Globus pallidus (tissue), 1 donor: ENCODE measurements at regions not wholly inside any gene's neighbourhood (a gene's known extent, or its start where the extent isn't known, plus 50 kb on each side); places are given as distances from the start of the nearest gene placed in this dataset.

Source experiments
- DNase-seq: peaks from one replicate; pipeline ENCODE4 v3.0.0-alpha.2; 2015; ENCODE audit warnings: low spot score

- DNase-seq, result no peak
These were observed 177.6 kb upstream of the HDAC9 start for GRCh38 chr7:18317941-18318340.

GRCh38 chr7:18320422-18320821 is 175.1 kb upstream of the HDAC9 start:
- DNase-seq, result no peak

GRCh38 chr7:18320971-18321567 is 174.5 kb upstream of the HDAC9 start:
- no peak for DNase-seq

- DNase-seq, result no peak
These were observed 165.0 kb upstream of the HDAC9 start for GRCh38 chr7:18330548-18330947.

DNA sequence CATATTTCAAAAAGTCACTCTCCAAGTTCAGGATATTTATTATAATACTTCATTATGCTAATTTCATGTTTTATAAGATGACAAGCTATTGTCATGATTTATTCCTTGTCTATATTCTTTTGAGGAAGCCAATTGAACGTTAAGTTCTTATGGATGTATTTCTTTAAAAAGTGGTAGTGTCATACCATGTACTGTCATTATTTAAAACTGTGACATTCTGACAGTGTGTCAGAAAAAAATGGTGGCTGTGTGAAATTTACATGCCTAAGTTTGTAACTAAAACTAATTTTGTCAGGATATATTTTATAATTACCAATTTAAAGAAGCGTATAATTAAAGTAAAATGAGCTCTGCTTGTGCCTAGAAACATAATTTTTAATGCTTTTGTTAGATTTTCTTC is 158.9 kb upstream of the HDAC9 start:
- no peak for DNase-seq

DNA sequence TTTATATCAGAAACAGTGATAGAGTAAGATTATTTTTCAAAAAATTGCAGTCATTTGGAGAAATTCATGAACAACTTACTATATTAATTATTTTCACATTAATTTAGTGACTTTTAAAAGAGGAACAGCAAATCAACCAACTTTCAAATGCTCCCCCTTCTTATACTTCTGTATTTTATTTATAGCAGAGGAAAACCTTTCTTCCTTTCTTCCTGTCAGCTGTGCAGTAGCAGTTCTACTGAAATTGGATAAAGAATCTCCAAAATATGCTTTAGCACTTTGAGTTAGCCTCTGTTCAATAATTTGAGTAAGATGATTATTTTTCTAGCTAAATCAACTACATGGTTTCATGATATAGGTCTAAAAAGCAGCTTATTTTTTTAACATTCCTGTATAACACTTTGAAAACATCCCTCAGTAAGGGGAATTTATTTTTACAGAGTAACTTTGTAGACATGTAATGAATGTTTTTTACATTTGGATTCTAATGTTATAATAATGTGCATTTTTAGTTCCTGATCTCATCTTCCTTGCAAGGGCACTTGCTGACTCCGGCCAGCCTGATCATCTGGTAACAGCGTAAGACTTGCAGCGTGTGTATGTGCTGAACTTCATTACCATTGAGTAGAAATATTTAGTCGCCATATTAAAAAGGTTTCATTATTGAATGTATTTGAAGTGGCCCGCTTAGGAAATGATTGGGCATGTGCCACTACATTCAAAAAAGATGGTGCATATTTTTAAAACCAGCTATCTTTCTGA is 158.3 kb upstream of the HDAC9 start:
- no peak for DNase-seq

DNA sequence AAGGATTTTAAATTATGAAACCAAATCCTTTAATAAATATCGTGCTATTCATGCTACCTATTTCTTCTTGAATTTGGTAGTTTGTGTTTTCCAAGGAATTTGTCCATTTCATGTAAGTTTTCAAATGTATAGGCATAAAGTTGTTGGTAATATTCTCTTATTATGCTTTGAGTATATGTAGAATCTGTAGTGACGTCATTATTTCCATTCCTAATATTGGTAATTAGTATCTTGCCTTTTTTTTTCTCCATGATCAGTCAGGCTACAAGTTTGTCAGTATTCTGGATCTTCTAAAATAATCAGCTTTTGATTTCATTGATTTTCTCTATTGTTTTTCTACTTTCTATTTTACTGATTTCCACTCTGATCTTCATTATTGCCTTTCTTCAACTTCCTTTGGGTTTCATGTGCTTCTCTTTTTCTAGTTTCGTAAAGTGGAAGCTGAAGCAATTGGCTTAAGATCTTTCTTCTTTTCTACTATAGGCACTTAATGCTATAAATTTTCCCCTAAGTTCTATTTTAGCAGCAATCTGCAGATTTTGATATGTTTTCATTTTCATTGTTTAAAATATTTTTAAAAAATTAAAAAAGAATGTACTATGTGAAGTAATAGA is 156.5 kb upstream of the HDAC9 start:
- no peak for DNase-seq

- no peak for DNase-seq
These were observed 153.8 kb upstream of the HDAC9 start for GRCh38 chr7:18341756-18342155.

DNA sequence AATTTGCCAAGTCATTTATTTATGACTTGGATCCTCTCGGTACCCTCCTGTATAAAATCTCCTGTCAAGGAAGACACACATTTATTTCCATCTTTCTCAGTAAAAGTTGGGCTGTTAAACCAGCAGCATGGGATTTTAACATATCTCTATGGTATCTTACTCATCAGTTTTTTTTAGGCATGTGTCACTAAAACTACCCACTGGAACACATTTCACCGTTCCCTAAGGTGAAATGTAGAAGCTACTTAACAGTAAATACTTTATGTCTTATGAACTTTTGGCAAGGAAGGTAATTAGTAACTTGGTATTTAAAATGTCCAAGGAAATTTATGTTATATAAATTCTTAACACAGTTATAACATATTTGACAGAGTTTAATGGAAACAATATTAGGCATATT is 152.5 kb upstream of the HDAC9 start:
- no peak for DNase-seq

DNA sequence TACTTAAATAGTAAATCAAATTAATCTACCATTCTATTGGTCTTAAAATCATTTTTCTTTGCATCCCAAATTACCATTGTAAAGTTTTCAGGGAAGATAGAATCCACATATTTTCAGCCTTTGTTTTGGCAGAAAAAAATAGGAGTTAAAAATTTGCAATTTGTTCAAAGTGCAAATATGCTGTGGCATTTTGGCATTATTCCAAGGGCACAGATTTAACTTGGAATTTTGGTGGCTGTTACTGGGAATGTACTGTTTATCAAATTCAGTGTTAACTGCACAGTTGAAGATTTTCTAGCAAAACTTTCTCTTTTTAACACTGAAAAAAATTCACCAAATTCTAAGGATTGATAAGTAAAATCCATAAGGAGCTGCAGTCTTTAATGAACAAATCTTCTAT is 151.0 kb upstream of the HDAC9 start:
- no peak for DNase-seq

- DNase-seq, result peak; percentile 35
These were observed 149.8 kb upstream of the HDAC9 start for GRCh38 chr7:18345641-18346234.

- DNase-seq, result no peak
These were observed 148.4 kb upstream of the HDAC9 start for GRCh38 chr7:18347170-18347569.

DNA sequence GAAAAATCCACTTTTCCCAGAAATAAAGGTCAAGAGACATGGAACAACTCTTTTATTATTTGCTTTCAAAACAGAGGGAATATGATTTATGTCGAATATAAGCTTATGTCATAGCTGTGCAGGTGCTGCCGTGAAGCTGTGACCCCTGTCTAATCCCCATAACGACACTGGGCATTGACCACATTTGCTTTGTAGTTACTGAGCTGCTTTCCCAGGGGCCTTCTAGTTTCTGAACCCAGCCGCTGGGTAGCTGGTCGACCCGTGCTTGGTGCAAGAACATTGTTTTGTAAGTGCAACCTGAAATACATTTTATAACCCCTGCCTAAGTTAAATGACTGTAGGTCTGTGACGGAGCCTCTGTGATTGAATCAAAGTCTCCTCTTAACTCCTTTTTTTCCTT is 144.9 kb upstream of the HDAC9 start:
- no peak for DNase-seq

DNA sequence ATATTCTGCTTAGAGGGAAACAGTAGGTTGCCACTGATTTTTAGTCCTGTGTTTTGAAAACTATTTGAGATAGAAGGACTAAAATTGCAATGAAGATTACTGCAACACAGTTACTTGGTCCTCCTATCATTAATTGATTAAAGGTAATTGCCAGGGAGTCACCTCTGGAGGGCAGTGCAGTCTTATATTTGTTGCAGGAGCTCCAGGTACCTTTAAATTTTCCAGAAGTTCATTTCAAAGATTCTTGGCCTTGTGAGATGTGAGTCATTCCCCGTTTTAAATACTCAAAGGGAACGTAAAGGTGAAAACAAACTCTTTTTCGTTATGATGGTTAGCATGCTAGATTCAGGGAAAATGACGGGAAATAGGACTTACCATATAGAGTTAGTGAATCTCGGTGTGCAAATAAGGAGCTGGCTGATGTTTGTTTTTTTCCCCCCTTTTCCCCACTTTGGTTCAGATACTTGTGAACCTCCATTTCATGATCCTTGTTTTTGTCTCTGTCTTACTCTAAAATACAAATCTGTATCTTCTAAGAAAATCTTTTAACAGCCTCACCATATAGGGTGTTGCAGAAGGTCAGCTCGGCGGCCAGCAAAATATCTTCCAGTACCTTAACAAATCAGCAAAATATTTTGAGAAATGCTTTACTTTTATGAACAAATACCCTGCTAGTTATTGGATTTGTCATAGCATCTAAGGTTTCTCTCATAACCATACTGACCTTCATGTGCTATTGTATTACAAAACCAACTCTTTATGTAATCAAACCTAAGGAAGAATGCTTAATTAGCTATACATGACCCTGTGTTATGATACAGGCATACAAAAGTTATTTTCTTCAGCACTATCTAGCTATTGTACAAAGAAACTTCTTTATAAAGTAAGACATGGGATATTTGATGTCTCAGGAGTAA is 143.0 kb upstream of the HDAC9 start:
- DNase-seq, result peak; percentile 60

DNA sequence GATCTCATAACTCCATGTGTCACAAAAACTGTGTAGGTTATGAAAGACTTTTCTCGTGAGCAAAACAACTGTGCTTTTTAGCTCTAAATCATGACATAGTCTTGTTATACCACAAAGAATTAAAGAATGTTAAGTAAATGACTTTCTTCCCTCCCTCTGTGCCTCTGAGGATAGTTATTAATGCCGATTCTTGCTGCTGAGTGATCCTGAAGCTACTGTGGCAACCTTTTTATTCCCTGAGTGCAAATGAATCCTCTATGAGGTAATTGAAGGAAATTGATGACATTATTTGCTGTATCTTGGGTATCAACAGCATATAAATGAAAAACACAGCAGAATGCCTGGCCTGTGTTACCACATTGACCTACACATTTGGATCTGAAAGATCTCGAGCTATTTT is 142.2 kb upstream of the HDAC9 start:
- no peak for DNase-seq

- DNase-seq, result no peak
These were observed 141.2 kb upstream of the HDAC9 start for GRCh38 chr7:18354108-18355085.

GRCh38 chr7:18356191-18356645 is 139.3 kb upstream of the HDAC9 start:
- peak; percentile 47 for DNase-seq

- no peak for DNase-seq
These were observed 137.9 kb upstream of the HDAC9 start for GRCh38 chr7:18357691-18358090.

- no peak for DNase-seq
These were observed 133.8 kb upstream of the HDAC9 start for GRCh38 chr7:18361756-18362155.

- no peak for DNase-seq
These were observed 131.7 kb upstream of the HDAC9 start for GRCh38 chr7:18363751-18364380.
